Natural killer cell (primary cell): ENCODE measurements at regions not wholly inside any gene's neighbourhood (a gene's known extent, or its start where the extent isn't known, plus 50 kb on each side); places are given as distances from the start of the nearest gene placed in this dataset.

Experiments used
- ATAC-seq, 3 donors: fragments of 150-1000 bp in 2 of 3; fragments of 200-7000 bp in 1 of 3; cut with Tn5 transposase; 1 replicate in 1 of 3; 2 replicates in 2 of 3; pipeline ENCODE4 v1.10.0; 2021; ENCODE audit warnings: mild to moderate bottlenecking in 2 of 3, moderate library complexity in 2 of 3
- DNase-seq, 2 donors: peaks; one replicate each; pipeline versions ENCODE4 v3.0.0 to v3.0.0-alpha.2; 2013 to 2021; ENCODE audit warnings: mixed read lengths in 1 of 2
- H3K27ac ChIP-seq: one replicate; pipeline ENCODE4 v1.5.1; 2013; ENCODE audit warnings: mild to moderate bottlenecking, low read length
- H3K27me3 ChIP-seq: one replicate; pipeline ENCODE4 v1.6.1; 2013; ENCODE audit warnings: low read length; ENCODE audit not compliant: control insufficient read depth, insufficient read depth
- H3K36me3 ChIP-seq: one replicate; pipeline ENCODE4 v1.6.1; 2013; ENCODE audit warnings: low read length; ENCODE audit not compliant: control insufficient read depth, insufficient read depth
- H3K4me1 ChIP-seq: one replicate; pipeline ENCODE4 v1.6.1; 2013; ENCODE audit warnings: low read length; ENCODE audit not compliant: control insufficient read depth, insufficient read depth
- H3K4me3 ChIP-seq: one replicate; pipeline ENCODE4 v1.5.1; 2013; ENCODE audit warnings: low read length
- H3K9me3 ChIP-seq: one replicate; pipeline ENCODE4 v1.6.1; 2013; ENCODE audit warnings: low read length; ENCODE audit not compliant: control insufficient read depth, insufficient read depth
- H3K27ac Mint-ChIP-seq, 2 donors: one replicate each; pipeline ENCODE4 v1.8.0; 2022; ENCODE audit warnings: mild to moderate bottlenecking in 2 of 2, mixed read lengths in 2 of 2, moderate library complexity in 1 of 2
- H3K27me3 Mint-ChIP-seq, 2 donors: one replicate each; pipeline ENCODE4 v1.8.0; 2022; ENCODE audit warnings: low read depth in 2 of 2, mixed read lengths in 2 of 2
- H3K36me3 Mint-ChIP-seq: one replicate; pipeline ENCODE4 v1.8.0; 2022; ENCODE audit warnings: mixed read lengths
- H3K4me1 Mint-ChIP-seq, 2 donors: one replicate each; pipeline ENCODE4 v1.8.0; 2022; ENCODE audit warnings: mixed read lengths in 2 of 2
- H3K4me3 Mint-ChIP-seq: one replicate; pipeline ENCODE4 v1.8.0; 2022; ENCODE audit warnings: mild to moderate bottlenecking, moderate library complexity, mixed read lengths
- H3K9me3 Mint-ChIP-seq, 2 donors: one replicate each; pipeline ENCODE4 v1.8.0; 2022; ENCODE audit warnings: mixed read lengths in 2 of 2
- WGBS: methylation state at CpG from one replicate; pipeline ENCODE4 v1.1.7; 2013; ENCODE audit warnings: missing lambda C conversion rate; ENCODE audit not compliant: insufficient coverage; 5-methylcytosine and 5-hydroxymethylcytosine counted together
- intact Hi-C: fragments of 100-400 bp; cut with micrococcal nuclease; formaldehyde crosslinking; loops from one replicate; pipeline ENCODE4 v1.14.2; 2022
- TF ChIP-seq, protein P1 (sequence below): fragments of 200-600 bp; IDR thresholded peaks from one replicate; pipeline ENCODE4 v1.8.0; 2022; ENCODE audit warnings: antibody characterized with exemption

DNA sequence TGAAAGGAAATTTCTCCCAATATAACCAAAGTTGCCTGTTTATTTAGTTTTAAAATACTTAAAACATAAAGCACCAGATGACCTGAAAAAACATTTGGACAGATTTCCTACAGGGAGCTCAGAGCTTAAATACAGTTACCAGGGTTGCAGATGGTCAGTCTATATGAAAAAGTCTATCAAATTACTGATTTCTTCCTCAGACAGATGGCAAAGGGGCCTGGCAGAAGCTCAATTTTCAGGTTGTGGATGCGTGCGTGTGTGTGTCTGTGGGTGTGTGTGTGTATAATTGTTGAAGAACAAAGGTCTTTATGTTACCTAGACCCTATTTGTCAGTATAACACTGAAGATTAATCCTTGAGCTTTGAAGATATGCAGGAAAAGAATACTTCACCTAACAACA lies 169.4 kb downstream of the MAD2L1 start:
- ATAC-seq (no peak), DNase-seq (no peak)
- no peaks in the 10 kb centered on the region for H3K36me3 Mint-ChIP-seq
- no CpG with 5 or more reads among the region's 2 CpGs for WGBS
- TF ChIP-seq, protein P1, sequence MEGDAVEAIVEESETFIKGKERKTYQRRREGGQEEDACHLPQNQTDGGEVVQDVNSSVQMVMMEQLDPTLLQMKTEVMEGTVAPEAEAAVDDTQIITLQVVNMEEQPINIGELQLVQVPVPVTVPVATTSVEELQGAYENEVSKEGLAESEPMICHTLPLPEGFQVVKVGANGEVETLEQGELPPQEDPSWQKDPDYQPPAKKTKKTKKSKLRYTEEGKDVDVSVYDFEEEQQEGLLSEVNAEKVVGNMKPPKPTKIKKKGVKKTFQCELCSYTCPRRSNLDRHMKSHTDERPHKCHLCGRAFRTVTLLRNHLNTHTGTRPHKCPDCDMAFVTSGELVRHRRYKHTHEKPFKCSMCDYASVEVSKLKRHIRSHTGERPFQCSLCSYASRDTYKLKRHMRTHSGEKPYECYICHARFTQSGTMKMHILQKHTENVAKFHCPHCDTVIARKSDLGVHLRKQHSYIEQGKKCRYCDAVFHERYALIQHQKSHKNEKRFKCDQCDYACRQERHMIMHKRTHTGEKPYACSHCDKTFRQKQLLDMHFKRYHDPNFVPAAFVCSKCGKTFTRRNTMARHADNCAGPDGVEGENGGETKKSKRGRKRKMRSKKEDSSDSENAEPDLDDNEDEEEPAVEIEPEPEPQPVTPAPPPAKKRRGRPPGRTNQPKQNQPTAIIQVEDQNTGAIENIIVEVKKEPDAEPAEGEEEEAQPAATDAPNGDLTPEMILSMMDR: no peak
- Histone ChIP-seq H3K9me3 (no peaks in the 10 kb centered on the region), H3K4me1 (no peaks in the 10 kb centered on the region), H3K36me3 (no peaks in the 10 kb centered on the region), H3K27ac (no peak overlapping the region), H3K4me3 (no peak overlapping the region), H3K27me3 (no peaks in the 10 kb centered on the region)
- H3K4me3 Mint-ChIP-seq: no peak overlapping the region
- no peak overlapping the region for H3K27ac Mint-ChIP-seq
- intact Hi-C loops: no loop called here
- H3K9me3 Mint-ChIP-seq: peaks cover 7 to 10% of the 10 kb centered on the region in 2 donors
- H3K27me3 Mint-ChIP-seq: no peaks in the 10 kb centered on the region
- H3K4me1 Mint-ChIP-seq: no peaks in the 10 kb centered on the region

DNA sequence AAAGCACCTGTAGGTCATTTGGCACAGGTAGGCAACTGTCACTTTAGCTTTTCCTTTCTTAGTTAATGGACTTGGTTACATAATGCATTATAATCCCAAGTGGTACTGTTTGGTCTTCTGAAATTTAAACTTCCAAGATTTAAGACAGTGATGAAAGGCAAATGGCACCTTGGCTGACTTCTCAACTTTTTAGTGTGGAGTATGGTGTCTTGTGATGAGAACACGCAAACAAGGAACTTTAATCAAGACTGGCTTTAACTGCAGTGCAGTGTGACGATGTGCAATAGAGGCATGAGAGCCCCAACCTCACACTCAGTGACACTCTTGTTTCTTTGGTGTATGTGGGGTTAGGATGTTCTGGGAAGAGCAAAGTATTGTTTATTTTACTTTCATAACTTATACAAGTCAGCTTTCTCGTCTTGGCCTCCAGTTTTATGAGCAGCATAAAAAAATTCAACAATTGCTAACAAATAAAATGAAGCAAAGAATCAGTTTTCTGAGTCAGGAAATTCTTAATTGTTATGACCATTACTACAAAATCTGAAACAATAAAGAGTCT lies 171.9 kb downstream of the MAD2L1 start:
- intact Hi-C loops: no loop called here
- no peaks in the 10 kb centered on the region for H3K9me3 ChIP-seq
- Mint-ChIP-seq H3K4me1 (no peaks in the 10 kb centered on the region), H3K9me3 (peaks cover 4 to 6% of the 10 kb centered on the region in 2 donors), H3K27me3 (no peaks in the 10 kb centered on the region), H3K4me3 (no peak overlapping the region), H3K27ac (no peak overlapping the region), H3K36me3 (no peaks in the 10 kb centered on the region)
- DNase-seq (no peak), ATAC-seq (no peak)
- H3K4me3 ChIP-seq: no peak overlapping the region
- H3K36me3 ChIP-seq: no peaks in the 10 kb centered on the region
- no peaks in the 10 kb centered on the region for H3K27me3 ChIP-seq
- WGBS: 100% methylated on average over 1 of the region's 3 CpGs
- no peak overlapping the region for H3K27ac ChIP-seq
- no peaks in the 10 kb centered on the region for H3K4me1 ChIP-seq
- TF ChIP-seq, protein P1: no peak

DNA sequence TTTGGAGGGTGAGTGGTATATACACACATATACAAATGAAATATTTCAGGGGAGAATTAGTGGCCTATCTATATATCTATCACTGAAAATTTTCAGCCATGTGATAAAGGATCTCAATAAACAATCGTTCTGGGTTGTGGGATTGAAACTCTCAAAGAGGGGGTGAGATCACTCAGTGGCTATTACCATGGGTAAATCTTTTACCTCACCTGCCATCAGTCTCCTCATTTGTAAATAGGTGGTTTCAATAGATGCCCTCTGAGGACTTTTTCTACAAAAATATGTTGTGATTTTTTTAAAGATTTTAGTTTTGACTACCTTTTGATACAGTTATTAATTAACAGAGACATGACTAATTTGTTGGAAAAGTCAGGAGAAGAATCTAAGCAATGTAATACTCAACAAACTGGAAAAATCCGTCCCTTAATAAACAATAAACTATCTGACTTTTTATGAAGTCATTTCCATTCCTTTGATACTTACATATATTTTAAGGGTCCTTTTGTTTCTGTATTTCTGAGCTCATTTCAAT lies 192.8 kb downstream of the MAD2L1 start:
- ATAC-seq (no peak), DNase-seq (no peak)
- Histone ChIP-seq H3K4me1 (no peaks in the 10 kb centered on the region), H3K27ac (no peak overlapping the region), H3K27me3 (no peaks in the 10 kb centered on the region), H3K36me3 (no peaks in the 10 kb centered on the region), H3K9me3 (no peaks in the 10 kb centered on the region), H3K4me3 (no peak overlapping the region)
- no peak overlapping the region for H3K4me3 Mint-ChIP-seq
- no peak overlapping the region for H3K27ac Mint-ChIP-seq
- intact Hi-C loops: no loop called here
- TF ChIP-seq, protein P1: no peak
- H3K4me1 Mint-ChIP-seq: no peaks in the 10 kb centered on the region
- no CpG with 5 or more reads among the region's 2 CpGs for WGBS
- no peaks in the 10 kb centered on the region for H3K27me3 Mint-ChIP-seq
- H3K9me3 Mint-ChIP-seq: peaks cover 6 to 12% of the 10 kb centered on the region in 2 donors
- H3K36me3 Mint-ChIP-seq: no peaks in the 10 kb centered on the region

DNA sequence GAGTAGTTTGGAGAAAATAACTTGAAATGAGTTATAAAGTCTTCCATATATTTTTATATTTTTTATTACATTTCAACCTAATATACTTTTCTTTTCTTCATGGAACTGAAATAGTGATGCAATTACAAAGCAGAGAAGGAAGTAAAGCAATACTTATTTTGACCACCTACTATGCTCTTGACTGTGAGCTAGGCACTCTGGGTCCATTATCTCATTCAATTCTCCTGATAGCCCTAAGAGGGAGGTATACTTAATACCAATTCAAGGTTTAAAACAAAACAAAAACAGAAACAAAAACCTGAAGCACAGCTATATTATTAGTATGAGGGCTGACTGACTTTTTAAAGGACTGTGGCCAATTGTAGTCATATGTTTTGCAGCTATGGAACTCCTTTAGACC lies 193.5 kb downstream of the MAD2L1 start:
- H3K36me3 Mint-ChIP-seq: no peaks in the 10 kb centered on the region
- TF ChIP-seq, protein P1: no peak
- DNase-seq (no peak), ATAC-seq (no peak)
- H3K27ac ChIP-seq: no peak overlapping the region
- no peaks in the 10 kb centered on the region for H3K27me3 ChIP-seq
- H3K36me3 ChIP-seq: no peaks in the 10 kb centered on the region
- no peaks in the 10 kb centered on the region for H3K27me3 Mint-ChIP-seq
- no peak overlapping the region for H3K4me3 Mint-ChIP-seq
- no peaks in the 10 kb centered on the region for H3K4me1 Mint-ChIP-seq
- intact Hi-C loops: no loop called here
- H3K4me1 ChIP-seq: no peaks in the 10 kb centered on the region
- no peak overlapping the region for H3K27ac Mint-ChIP-seq
- no peak overlapping the region for H3K4me3 ChIP-seq
- no peaks in the 10 kb centered on the region for H3K9me3 ChIP-seq
- peaks cover 8 to 9% of the 10 kb centered on the region in 2 donors for H3K9me3 Mint-ChIP-seq
